Osteoblast (primary cell): ENCODE measurements at regions not wholly inside any gene's neighbourhood (a gene's known extent, or its start where the extent isn't known, plus 50 kb on each side); places are given as distances from the start of the nearest gene placed in this dataset.

Experiments
- DNase-seq: peaks from one replicate; pipeline ENCODE4 v3.0.0; 2011; ENCODE audit warnings: low spot score, mixed read lengths; ENCODE audit not compliant: insufficient read length; ENCODE audit errors: missing footprints
- H2AFZ ChIP-seq: 2 replicates; pipeline ENCODE4 v1.6.0; 2011; ENCODE audit warnings: mild to moderate bottlenecking, low read length
- H3K27ac ChIP-seq: 2 replicates; pipeline ENCODE4 v1.5.1; 2011; ENCODE audit warnings: mild to moderate bottlenecking, low read depth, low read length, moderate library complexity
- H3K27me3 ChIP-seq: 2 replicates; pipeline ENCODE4 v1.6.0; 2012; ENCODE audit warnings: mild to moderate bottlenecking, control low read depth, inconsistent platforms, low read length, moderate library complexity; ENCODE audit not compliant: insufficient read depth
- H3K36me3 ChIP-seq: 2 replicates; pipeline ENCODE4 v1.5.1; 2011; ENCODE audit warnings: mild to moderate bottlenecking, low read length, control low read depth, moderate library complexity; ENCODE audit not compliant: insufficient read depth
- H3K4me1 ChIP-seq: 2 replicates; pipeline ENCODE4 v1.5.1; 2011; ENCODE audit warnings: mild to moderate bottlenecking, low read length, control low read depth, moderate library complexity; ENCODE audit not compliant: insufficient read depth
- H3K4me2 ChIP-seq: 2 replicates; pipeline ENCODE4 v1.6.0; 2011; ENCODE audit warnings: mild to moderate bottlenecking, low read length; ENCODE audit not compliant: insufficient read depth
- H3K4me3 ChIP-seq: fragments of 200-600 bp; sonication (generic); 3 replicates; pipeline ENCODE4 v1.5.1; 2012; ENCODE audit warnings: mild to moderate bottlenecking, low read length, inconsistent platforms; ENCODE audit not compliant: insufficient read depth
- H3K79me2 ChIP-seq: 2 replicates; pipeline ENCODE4 v1.6.0; 2012; ENCODE audit warnings: mild to moderate bottlenecking, low read length, control low read depth, inconsistent platforms; ENCODE audit not compliant: insufficient read depth
- H3K9me3 ChIP-seq: 2 replicates; pipeline ENCODE4 v1.5.1; 2011; ENCODE audit warnings: low read depth, low read length, control low read depth
- H4K20me1 ChIP-seq: 2 replicates; pipeline ENCODE4 v1.6.0; 2012; ENCODE audit warnings: mild to moderate bottlenecking, low read length, control low read depth; ENCODE audit not compliant: insufficient read depth
- TF ChIP-seq, protein P1 (sequence below): IDR thresholded peaks from 2 replicates; pipeline ENCODE4 v1.5.1; 2011; ENCODE audit warnings: mild to moderate bottlenecking, low read depth, low read length, moderate library complexity; ENCODE audit errors: extremely low read depth

GRCh38 chr12:91964501-91964900, 181.1 kb downstream of the BTG1 start:
- no peaks in the 10 kb centered on the region for H3K4me1 ChIP-seq
- no peak overlapping the region for H3K4me2 ChIP-seq
- no peak overlapping the region for H3K27ac ChIP-seq
- DNase-seq = no peak
- no peaks in the 10 kb centered on the region for H3K9me3 ChIP-seq
- no peaks in the 10 kb centered on the region for H3K36me3 ChIP-seq
- no peaks in the 10 kb centered on the region for H3K79me2 ChIP-seq
- no peak overlapping the region for H3K4me3 ChIP-seq
- TF ChIP-seq, protein P1, sequence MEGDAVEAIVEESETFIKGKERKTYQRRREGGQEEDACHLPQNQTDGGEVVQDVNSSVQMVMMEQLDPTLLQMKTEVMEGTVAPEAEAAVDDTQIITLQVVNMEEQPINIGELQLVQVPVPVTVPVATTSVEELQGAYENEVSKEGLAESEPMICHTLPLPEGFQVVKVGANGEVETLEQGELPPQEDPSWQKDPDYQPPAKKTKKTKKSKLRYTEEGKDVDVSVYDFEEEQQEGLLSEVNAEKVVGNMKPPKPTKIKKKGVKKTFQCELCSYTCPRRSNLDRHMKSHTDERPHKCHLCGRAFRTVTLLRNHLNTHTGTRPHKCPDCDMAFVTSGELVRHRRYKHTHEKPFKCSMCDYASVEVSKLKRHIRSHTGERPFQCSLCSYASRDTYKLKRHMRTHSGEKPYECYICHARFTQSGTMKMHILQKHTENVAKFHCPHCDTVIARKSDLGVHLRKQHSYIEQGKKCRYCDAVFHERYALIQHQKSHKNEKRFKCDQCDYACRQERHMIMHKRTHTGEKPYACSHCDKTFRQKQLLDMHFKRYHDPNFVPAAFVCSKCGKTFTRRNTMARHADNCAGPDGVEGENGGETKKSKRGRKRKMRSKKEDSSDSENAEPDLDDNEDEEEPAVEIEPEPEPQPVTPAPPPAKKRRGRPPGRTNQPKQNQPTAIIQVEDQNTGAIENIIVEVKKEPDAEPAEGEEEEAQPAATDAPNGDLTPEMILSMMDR = no peak
- H3K27me3 ChIP-seq = no peaks in the 10 kb centered on the region
- H4K20me1 ChIP-seq = no peaks in the 10 kb centered on the region
- no peak overlapping the region for H2AFZ ChIP-seq

DNA sequence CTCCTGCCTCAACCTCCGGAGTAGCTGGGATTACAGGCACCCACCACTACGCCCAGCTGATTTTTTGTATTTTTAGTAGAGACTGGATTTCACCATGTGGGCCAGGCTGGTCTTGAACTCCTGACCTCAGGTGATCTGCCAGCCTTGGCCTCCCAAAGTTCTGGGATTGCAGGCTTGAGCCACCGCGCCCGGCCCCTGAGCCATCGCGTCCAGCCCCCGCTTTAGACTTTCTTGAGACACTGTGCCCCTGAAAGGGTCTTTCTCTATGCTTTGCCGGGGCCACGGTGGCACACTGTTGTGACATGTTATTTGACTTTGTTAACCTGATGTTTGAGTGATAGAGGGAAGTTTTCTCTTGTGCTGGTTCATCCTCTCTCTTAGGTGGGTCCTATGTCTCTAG, 186.4 kb downstream of the BTG1 start:
- Histone ChIP-seq H3K36me3 (no peaks in the 10 kb centered on the region), H3K4me1 (no peaks in the 10 kb centered on the region), H3K4me3 (no peak overlapping the region), H3K4me2 (no peak overlapping the region), H2AFZ (no peak overlapping the region), H3K27me3 (no peaks in the 10 kb centered on the region), H4K20me1 (no peaks in the 10 kb centered on the region), H3K9me3 (no peaks in the 10 kb centered on the region), H3K79me2 (no peaks in the 10 kb centered on the region), H3K27ac (no peak overlapping the region)
- no peak for DNase-seq
- TF ChIP-seq, protein P1 = no peak

DNA sequence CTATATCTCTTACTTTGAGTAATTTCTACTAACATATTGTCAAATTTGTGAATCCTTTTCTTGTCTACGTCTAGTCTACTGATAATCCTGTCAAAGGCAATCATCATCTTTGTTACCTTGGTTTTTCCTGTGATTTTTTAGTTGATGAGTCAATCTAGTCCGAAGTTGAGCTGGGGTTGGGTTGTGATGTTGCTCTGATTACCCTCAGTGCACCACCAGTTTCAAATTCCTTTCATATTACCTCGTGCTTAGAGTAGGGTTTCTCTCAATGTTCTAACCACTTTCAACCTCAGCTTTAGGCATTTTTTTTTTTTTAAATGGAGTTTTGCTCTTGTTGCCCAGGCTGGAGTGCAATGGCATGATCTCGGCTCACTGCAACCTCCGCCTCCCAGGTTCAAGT, 186.8 kb downstream of the BTG1 start:
- Histone ChIP-seq H3K9me3 (no peaks in the 10 kb centered on the region), H4K20me1 (no peaks in the 10 kb centered on the region), H3K27me3 (no peaks in the 10 kb centered on the region), H3K79me2 (no peaks in the 10 kb centered on the region), H3K36me3 (no peaks in the 10 kb centered on the region), H2AFZ (no peak overlapping the region), H3K4me1 (no peaks in the 10 kb centered on the region), H3K27ac (no peak overlapping the region), H3K4me3 (no peak overlapping the region), H3K4me2 (no peak overlapping the region)
- TF ChIP-seq, protein P1 = no peak
- DNase-seq = peak; percentile 85

DNA sequence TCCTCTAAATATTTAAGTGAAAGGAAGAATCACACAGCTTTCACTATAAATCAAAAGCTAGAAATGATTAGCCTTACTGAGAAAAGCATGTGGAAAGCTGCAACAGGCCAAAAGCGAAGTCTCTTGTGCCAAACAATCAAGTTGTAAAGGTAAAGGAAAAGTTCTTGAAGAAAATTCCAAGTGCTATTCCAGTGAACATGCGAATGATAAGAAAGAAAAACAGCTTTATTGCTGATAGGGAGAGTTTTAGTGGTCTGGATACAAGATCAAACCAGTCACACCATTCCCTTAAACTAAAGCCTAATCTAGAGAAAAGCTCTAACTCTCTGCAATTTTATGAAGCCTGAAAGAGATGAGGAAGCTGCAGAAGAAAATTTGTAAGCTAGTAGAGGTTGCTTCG, 190.9 kb downstream of the BTG1 start:
- TF ChIP-seq, protein P1 = no peak
- H3K27ac ChIP-seq = no peak overlapping the region
- H3K27me3 ChIP-seq = no peaks in the 10 kb centered on the region
- no peaks in the 10 kb centered on the region for H3K9me3 ChIP-seq
- no peaks in the 10 kb centered on the region for H3K36me3 ChIP-seq
- no peaks in the 10 kb centered on the region for H4K20me1 ChIP-seq
- no peak overlapping the region for H2AFZ ChIP-seq
- H3K4me2 ChIP-seq = no peak overlapping the region
- no peak overlapping the region for H3K4me3 ChIP-seq
- DNase-seq = no peak
- H3K79me2 ChIP-seq = no peaks in the 10 kb centered on the region
- H3K4me1 ChIP-seq = no peaks in the 10 kb centered on the region
